GM19455 (cell line): ENCODE measurements at regions not wholly inside any gene's neighbourhood (a gene's known extent, or its start where the extent isn't known, plus 50 kb on each side); places are given as distances from the start of the nearest gene placed in this dataset.
"Not testable (repeated sequence)": the region's sequence is repeated elsewhere in the genome, so short reads cannot be mapped to it uniquely, and the experiment has no call there.

Experiments
- ATAC-seq: cut with Tn5 transposase; IDR thresholded peaks from one replicate; pipeline ENCODE4 v1.9.1; 2021; ENCODE audit not compliant: unreplicated experiment

DNA sequence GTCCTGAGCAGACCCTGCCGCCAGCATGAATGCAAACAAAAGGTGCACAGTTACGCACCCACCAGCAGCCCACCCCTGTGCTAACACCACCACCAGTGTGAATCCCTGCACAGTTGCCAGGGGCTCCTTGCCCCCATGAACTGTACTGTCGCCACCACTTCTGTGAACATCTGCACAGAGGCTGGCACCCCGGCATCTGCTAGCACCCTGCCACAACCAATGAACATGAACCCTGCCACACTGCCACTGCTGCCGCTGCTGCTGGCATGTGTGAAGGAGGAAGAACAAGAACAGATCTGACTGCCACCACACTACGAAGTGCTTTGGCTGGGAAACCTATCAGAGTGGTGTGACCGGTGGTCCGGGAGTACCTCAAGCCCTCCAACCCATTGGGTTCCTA is 261.3 kb downstream of the PARM1 start:
- no peak for ATAC-seq

DNA sequence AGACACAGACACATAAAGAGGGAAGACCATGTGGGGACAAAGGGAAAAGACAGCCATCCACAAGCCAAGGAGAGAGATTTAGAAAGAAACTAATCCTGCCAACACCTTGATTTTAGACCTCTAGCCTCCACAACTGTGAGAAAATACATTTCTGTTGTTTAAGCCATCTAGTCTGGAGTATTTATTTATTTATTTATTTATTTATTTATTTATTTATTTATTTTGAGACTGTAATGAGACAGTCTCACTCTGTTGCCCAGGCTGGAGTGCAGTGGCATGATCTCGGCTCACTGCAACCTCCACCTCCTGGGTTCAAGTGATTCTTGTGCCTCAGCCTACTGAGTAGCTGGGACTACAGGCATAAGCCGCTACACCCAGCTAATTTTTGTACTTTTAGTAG is 259.3 kb downstream of the PARM1 start:
- ATAC-seq = not testable (repeated sequence)

DNA sequence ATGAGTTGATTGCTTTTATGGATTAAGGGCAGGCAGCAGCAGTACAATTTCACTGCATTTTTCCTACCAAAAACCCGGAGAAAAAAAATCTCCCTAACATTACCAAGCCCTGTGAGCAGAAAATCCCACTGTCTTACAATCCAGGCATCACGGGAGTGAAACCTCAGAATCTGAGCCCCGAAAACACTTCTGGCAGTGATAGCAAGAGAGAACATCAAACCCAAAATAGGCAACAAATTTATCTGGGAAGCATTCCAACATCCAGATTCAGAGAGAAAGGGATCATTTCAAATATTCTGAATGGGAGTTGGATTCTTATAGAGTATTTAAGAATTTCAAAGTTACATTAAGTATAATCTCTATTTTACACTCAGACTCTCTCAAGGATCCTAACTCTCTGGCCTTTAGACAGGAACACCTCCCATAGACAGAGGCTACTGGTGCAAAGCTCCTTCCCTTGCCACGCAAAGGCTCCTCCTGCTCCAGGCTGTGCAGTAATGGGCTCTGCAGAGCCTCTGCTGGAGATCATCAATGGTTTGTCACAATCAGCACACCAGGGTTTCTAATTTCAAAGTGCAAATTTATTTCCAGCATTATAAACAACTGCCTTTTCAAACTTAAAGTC is 256.9 kb downstream of the PARM1 start:
- no peak for ATAC-seq

DNA sequence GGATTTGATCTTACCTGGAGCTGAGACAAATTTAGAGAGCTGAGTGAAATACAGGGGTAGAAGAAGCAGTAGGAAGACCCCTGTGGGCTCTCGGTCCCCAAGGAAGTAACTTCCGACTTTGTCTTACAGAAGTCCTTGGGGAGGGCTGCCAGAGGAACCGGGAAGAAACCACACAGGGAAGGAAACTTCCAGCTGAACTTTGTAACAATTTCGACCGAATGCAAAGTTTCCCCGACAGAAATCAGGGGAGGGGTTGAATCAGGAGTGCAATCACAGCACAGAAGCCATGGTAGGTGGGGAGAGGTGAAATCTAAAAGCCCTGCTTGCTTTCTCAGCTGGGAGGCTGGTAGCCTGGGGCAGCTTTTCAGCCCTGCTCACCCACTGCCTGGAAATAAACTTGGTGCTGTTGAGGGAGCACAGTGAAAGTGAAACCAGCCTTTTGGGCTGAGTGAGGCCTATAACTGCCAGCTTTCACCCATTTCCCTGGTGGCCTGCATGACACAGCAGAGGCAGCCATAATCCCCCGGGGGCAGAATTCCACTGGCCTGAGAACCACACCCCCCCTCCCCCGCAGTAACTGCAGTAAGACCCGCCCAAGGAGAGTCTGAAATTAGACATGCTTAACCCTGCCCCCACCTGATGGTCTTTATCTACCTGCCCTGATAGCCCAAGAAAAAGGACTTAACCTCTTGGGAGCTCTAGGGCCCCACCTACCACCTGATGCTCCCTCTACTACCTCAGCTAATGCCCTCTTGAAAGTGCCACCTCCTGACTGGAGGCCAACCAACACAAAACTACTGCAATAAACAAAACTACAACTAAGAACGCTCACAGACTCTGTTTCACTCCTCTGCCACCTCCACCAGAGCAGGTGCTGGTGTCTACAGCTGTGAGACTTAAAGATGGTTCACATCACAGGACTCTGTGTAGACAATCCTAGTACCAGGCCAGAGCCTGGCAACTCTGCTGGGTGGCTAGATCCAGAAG is 248.2 kb downstream of the PARM1 start:
- peak; percentile 91 for ATAC-seq

DNA sequence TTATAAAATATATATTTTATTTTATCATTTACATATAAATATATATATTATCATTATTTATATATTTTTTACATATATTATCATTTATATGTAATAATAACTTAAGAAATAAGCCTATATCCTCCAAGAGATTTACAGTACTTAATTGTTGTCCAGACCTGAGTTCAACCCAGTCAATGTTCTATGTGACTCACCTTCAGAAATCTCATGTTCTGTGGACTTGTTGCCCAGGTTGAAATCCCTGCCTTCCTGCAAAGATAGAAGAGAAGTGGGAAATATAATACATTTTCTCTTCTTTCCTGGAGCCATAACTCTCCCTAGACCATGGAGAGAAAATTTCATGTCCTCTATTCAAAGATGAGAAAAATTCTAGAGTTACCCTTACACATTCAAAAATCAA is 247.3 kb downstream of the PARM1 start:
- ATAC-seq = no peak

DNA sequence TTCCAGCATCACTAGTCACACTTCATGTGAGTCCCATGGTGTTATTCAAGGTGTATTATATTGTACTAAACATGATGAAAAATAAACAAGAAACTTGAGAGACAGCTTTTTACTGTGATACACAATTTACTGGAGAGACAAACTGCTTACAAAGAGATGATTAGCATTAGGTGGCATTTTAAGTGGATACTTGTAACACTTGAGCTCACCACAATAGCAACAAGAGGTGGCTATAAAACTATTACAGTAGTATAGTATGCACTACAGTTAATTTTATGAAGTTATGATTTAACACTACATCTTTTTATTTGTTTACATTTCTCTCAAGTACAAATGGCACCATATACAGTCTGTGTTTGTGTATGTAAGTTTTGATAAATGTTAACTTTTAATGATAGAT is 246.6 kb downstream of the PARM1 start:
- ATAC-seq = no peak

DNA sequence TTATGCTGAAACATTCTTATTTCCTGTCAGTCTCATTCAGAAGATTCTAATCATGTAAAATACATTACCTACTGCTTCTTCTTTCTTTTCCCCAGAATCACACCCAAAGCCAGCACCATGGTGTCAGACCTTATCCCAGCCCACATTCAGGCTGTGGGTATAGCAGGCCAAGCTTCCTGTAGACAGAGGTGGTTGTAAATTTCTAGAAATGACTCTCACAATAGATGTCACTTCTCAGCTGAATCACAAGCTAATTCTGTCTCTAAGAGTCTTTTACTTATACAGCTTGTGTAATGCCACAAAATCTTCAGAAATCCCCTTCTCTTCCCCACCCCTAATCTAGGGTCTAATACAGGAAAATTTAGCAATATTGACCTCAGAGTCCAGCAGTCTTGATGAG is 239.6 kb downstream of the PARM1 start:
- peak; percentile 80 for ATAC-seq

DNA sequence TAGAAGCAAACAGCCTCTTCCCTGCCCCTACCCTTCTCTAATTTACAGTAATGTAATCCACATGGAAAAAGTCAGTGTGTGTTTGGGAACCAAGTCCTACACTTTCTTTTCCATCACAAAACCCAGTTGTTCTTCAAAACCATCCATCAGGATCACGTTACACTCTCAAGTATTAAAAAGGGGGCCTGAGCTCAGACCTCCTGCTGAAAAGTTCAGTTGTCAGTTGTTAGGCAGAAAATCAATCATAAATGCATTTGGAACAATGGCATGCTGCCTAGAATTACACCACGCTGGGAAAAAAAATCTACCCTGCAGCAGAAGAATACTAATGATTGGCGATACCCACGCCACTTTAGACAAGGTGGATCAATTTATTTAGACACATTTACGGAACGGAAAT is 236.5 kb downstream of the PARM1 start:
- ATAC-seq = no peak

DNA sequence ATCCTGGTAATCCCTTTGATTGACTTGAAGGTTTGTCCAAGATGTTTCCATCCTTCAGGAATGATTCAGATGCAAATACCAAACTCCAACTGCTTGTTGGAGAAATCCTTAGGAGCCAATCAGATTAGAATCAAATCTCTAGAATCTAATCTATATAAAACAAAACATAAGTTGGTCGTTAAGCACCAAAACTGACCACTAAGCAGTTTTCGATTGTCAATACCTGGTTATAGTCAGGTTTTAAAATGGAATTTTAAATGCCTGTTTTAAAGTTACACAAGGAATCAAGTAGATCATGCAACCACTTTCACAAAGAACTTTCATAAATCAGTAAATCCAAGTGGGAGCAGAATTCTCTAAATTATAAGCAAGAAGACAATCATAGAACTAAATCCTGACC is 236.1 kb downstream of the PARM1 start:
- ATAC-seq = no peak

DNA sequence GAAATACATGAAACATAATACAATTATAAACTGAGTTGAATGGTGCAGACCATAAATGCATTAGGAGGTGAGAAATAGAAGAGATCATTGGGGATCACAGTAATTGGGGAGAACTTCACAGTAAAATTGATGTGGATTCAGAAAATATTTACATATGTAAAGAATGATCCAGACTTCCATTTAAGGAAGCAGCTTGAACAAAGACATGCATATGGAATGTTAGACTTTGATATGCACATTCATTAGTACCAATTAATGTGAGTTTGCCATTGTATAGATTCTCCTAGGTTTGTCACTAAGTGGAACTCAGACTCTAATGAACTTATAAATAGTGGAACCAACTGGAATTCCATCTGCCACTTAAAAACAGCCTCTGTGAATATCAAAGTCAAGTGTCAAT is 235.6 kb downstream of the PARM1 start:
- no peak for ATAC-seq

DNA sequence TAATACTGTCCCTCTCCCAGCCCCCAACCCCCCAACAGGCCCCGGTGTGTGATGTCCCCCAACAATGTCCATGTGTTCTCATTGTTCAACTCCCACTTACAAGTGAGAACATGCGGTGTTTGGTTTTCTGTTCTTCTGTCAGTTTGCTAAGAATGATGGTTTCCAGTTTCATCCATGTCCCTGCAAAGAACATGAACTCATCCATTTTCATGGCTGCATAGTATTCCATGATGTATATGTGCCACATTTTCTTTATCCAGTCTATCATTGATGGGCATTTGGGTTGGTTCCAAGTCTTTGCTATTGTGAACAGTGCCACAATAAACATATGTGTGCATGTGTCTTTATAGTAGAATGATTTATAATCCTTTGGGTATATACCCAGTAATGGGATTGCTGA is 232.2 kb downstream of the PARM1 start:
- ATAC-seq = not testable (repeated sequence)

DNA sequence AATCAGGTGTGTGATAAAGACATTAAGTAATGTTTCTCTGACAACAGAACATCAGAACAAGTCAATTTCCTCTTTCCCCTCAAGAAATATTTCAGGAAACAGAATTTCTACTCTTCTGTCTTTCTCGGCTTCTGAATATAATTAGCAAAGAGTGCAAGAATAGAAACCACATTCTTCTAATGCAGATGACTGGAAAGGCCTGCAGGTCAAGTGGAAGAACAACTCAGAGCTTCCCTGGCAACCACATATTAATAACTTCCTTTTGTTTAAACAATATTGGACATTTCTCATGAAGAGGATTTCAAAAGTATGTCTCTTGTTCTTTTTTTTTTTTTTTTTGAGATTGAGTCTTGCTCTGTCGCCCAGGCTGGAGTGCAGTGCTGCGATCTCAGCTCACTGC is 225.5 kb downstream of the PARM1 start:
- no peak for ATAC-seq

DNA sequence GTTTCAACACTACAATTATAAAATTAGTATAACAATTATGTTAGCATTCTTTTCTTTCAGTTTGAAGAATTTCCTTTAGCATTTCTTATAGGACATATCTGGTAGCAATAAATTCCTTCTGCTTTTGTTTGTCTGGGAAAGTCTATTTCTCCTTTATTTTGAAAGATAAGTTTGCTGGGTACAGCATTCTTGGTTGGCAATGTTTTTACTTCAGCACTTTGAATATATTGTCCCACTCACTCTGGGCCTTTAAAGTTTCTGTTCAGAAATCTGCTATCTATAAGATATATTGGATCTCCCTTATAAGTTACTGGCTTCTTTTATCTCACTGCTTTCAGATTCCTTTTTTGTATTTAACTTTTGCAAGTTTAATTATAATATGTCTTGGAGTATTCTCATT is 222.1 kb downstream of the PARM1 start:
- no peak for ATAC-seq

DNA sequence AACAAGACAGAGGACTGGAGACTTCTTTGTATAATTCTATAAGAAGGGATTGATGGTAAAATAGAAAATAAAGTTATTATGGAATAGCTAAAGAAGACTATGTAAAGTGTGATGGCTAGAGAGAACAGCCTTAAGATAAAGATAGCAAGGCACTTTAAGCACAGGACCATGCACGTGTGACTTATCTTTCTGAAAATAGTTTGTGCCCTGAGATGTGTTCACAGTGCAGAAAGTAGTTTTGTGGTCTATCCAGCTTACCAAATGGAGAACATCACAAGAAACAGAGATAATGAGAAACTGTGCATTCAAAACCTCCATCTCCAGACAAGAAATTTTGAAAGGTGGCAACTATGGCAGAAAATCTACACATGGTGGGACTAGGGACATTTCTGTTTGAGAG is 213.3 kb downstream of the PARM1 start:
- no peak for ATAC-seq

DNA sequence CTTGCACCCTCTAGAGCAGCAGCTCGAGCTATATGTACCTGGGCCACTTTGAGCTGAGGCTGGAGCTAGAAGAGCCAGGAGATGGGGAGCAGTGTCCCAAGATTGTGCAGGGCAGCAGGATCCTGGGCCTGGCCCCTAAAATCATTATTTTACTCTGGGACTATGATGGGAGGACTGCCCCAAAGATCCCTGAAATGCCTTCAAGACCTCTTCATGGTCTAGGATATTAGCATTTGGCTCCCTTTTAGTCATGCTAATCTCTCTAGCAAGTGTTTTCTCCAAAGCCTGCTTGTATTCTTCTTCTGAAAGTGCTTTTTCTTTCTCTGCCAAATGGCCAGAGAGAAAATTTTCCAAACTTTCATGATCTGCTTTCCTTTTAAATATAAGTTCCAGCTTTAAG is 211.6 kb downstream of the PARM1 start:
- ATAC-seq = no peak

DNA sequence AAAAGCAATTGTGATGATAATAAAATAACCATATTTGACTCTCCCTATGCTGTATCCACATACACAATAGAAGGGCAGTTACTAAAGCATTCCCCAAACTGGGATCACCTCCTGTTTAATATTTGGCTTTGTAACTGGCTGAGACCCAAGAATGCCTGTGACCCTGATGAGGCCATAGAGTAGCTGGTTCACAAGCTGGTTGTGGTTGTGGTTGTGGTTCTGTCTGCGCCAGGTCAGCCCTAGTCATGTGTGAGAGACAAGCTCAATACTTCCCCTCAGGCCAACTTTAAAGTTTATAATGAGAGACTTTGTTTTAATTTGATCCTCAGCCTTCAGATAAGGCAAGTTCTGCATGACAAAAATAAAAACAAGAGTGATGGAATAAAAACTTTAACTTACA is 209.9 kb downstream of the PARM1 start:
- no peak for ATAC-seq

DNA sequence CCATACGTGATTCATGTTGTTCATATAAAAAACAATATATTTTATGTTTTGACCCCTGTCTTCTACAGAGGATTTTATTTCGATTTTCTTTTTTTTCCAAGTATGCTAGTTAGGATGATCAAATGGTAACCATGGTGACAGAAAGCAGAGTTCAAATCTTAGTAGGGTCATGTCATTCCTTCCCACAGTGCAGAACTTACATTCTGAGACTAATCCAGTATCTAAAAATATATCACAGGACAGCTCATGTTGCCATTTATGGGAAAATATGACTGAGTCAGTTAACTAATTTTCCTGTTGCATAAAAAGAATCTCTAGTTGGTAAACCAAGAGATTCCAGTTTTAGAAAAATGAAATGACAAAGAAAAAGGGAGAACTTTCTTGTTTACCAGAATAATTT is 209.5 kb downstream of the PARM1 start:
- no peak for ATAC-seq

DNA sequence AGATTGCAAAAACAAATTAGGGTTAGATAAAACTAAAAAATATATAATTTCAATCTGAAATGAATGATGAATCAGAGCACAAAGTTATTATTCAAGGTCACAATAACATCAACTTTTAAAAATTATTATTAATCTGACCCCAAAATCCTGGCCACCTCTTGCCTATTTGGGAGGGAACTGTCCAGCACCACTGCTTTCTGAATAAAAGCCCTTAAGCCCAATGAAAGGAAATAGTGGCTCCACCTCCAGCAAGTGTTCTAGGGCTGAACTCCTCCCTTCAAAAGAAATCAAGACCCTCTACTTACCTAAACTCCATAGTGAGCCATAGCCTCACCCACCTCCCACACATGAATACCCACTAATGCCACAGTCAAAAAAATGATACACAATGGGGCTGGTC is 208.2 kb downstream of the PARM1 start:
- no peak for ATAC-seq

DNA sequence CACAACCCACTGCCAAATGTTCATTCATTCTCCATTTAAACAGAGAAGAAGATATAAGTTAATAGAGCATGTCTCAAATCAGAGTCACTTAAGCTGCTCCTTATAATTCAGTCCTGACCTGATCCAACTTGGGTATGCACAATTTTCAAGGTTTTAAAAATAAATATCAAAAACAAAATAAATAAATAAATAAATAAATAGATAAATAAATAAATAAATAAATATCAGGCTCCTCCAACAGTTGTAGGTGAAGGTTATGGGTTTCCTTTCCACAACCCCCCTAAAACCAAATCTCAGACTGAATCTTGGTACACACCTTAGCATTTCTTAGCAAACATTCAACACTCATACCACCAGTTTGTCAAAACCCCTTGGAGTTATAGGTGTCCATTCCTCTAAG is 204.4 kb downstream of the PARM1 start:
- no peak for ATAC-seq

DNA sequence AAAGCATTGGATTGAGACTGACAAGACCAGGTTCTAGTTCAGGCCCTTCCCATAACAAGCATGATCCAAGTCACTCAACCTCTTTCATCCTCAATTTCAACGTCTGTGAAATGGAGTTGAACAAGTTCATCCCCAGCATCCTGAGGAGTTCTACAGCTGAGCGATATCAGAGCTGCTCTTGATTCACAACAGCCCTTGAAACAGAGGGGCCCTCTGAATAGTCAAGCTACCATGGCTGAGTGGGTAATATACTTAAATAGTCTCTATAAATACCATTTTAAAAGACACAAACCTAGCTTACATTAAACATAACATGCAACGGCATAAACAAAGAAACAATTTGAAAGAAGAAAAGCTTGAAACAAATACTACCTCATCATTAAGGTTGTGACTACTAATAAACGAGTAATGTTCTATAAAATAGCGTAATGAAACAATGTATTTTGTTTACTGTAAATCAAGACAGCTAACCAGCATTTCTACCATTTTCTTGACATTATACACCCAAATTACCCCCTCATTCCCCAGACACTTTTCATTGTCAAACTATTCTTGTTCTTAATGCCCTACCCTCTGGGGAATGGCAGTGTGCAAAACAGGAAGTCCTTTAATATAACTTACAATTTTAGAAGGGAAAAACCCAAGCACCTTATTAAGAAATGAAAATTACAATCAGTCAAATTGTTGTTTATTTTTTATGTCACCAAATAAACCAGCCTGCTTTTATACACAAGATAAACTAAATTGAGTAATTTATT is 202.3 kb downstream of the PARM1 start:
- no peak for ATAC-seq

DNA sequence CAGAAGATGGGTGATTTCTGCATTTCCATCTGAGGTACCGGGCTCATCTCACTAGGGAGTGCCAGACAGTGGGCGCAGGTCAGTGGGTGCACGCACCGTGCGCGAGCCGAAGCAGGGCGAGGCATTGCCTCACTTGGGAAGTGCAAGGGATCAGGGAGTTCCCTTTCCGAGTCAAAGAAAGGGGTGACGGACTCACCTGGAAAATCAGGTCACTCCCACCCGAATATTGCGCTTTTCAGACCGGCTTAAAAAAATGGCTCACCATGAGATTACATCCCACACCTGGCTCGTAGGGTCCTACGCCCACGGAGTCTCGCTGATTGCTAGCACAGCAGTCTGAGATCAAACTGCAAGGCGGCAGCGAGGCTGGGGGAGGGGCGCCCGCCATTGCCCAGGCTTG is 194.0 kb downstream of the PARM1 start:
- ATAC-seq = not testable (repeated sequence)

DNA sequence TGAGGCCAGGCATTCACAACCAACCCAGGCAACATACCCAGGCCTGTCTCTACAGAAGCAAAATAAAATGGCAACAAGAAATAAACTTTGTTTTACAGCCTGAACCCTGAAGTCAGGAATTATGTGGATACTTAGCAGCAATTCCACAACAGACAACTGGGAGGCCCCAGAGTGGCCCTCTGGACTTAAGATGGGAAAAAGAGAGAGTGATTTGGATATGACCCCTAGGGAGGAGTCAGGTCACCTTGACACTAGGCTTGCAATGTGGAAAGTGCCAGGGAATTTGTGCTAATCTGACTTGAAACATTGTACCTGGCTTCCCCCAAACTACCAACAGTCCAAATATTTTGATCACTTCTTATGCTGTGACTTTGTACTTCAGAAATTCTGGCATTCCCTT is 193.1 kb downstream of the PARM1 start:
- no peak for ATAC-seq
